HL-60 (cell line): ENCODE measurements at regions not wholly inside any gene's neighbourhood (a gene's known extent, or its start where the extent isn't known, plus 50 kb on each side); places are given as distances from the start of the nearest gene placed in this dataset.

Source experiments
- CTCF ChIP-seq: IDR thresholded peaks from one replicate; pipeline ENCODE4 v1.5.1; 2011; ENCODE audit warnings: low read length, control low read depth, inconsistent platforms; ENCODE audit not compliant: insufficient read depth
- GABPA ChIP-seq: IDR thresholded peaks from 2 replicates; pipeline ENCODE4 v1.6.1; 2012; ENCODE audit warnings: low read depth
- POLR2AphosphoS5 ChIP-seq: IDR thresholded peaks from 2 replicates; pipeline ENCODE4 v1.6.1; 2012; ENCODE audit warnings: low read depth
- REST ChIP-seq: IDR thresholded peaks from 2 replicates; pipeline ENCODE4 v1.6.1; 2012; ENCODE audit warnings: low read depth; ENCODE audit not compliant: insufficient replicate concordance
- SPI1 ChIP-seq: IDR thresholded peaks from 2 replicates; pipeline ENCODE4 v1.6.1; 2012; ENCODE audit warnings: low read depth, mild to moderate bottlenecking, borderline replicate concordance

GRCh38 chr4:75344915-75345314 lies 169.3 kb downstream of the RCHY1 start:
- TF ChIP-seq CTCF, result no peak
- no peak for TF ChIP-seq POLR2AphosphoS5
- no peak for TF ChIP-seq REST
- no peak for TF ChIP-seq SPI1
- no peak for TF ChIP-seq GABPA
